GM12878 (cell line): ENCODE measurements at regions not wholly inside any gene's neighbourhood (a gene's known extent, or its start where the extent isn't known, plus 50 kb on each side); places are given as distances from the start of the nearest gene placed in this dataset.

Source experiments
- ATF2 ChIP-seq: IDR thresholded peaks from 2 replicates; pipeline ENCODE4 v1.6.1; 2012; ENCODE audit warnings: low read length, inconsistent platforms
- E2F8 ChIP-seq: fragments of 450-650 bp; IDR thresholded peaks from 2 replicates; pipeline ENCODE4 v1.6.1; 2018; ENCODE audit warnings: mild to moderate bottlenecking, low read depth, moderate library complexity; ENCODE audit not compliant: partially characterized antibody
- MLLT1 ChIP-seq: fragments of 450-650 bp; IDR thresholded peaks from 2 replicates; pipeline ENCODE4 v1.6.1; 2016; ENCODE audit warnings: mild to moderate bottlenecking
- NFYA ChIP-seq: IDR thresholded peaks from 2 replicates; pipeline ENCODE4 v1.6.1; 2011; ENCODE audit warnings: low read depth, mild to moderate bottlenecking, low read length, improper control_type of control experiment, borderline replicate concordance
- TAF1 ChIP-seq: IDR thresholded peaks from 2 replicates; pipeline ENCODE4 v1.6.1; 2011; ENCODE audit warnings: mild to moderate bottlenecking, low read depth, low read length, borderline replicate concordance
- TCF12 ChIP-seq: IDR thresholded peaks from 2 replicates; pipeline ENCODE4 v1.6.1; 2011; ENCODE audit warnings: low read depth, mild to moderate bottlenecking, low read length
- TCF7 ChIP-seq: IDR thresholded peaks from 2 replicates; pipeline ENCODE4 v1.6.1; 2014; ENCODE audit warnings: antibody characterized with exemption, borderline replicate concordance

GRCh38 chr4:53680598-53680997, 89.3 kb upstream of the LNX1 start (continued):
- TF ChIP-seq E2F8 = no peak
- TF ChIP-seq TAF1 = no peak
- no peak for TF ChIP-seq MLLT1
- no peak for TF ChIP-seq TCF12
- no peak for TF ChIP-seq TCF7
- no peak for TF ChIP-seq NFYA
- no peak for TF ChIP-seq ATF2
- TF ChIP-seq, all 136 proteins: peak for 0
